Natural killer cell (primary cell): ENCODE measurements at regions not wholly inside any gene's neighbourhood (a gene's known extent, or its start where the extent isn't known, plus 50 kb on each side); places are given as distances from the start of the nearest gene placed in this dataset.

Source experiments
- ATAC-seq, 3 donors: fragments of 150-1000 bp in 2 of 3; fragments of 200-7000 bp in 1 of 3; cut with Tn5 transposase; 1 replicate in 1 of 3; 2 replicates in 2 of 3; pipeline ENCODE4 v1.10.0; 2021; ENCODE audit warnings: mild to moderate bottlenecking in 2 of 3, moderate library complexity in 2 of 3
- DNase-seq, 2 donors: peaks; one replicate each; pipeline versions ENCODE4 v3.0.0 to v3.0.0-alpha.2; 2013 to 2021; ENCODE audit warnings: mixed read lengths in 1 of 2
- H3K27ac ChIP-seq: one replicate; pipeline ENCODE4 v1.5.1; 2013; ENCODE audit warnings: mild to moderate bottlenecking, low read length
- H3K27me3 ChIP-seq: one replicate; pipeline ENCODE4 v1.6.1; 2013; ENCODE audit warnings: low read length; ENCODE audit not compliant: control insufficient read depth, insufficient read depth
- H3K36me3 ChIP-seq: one replicate; pipeline ENCODE4 v1.6.1; 2013; ENCODE audit warnings: low read length; ENCODE audit not compliant: control insufficient read depth, insufficient read depth
- H3K4me1 ChIP-seq: one replicate; pipeline ENCODE4 v1.6.1; 2013; ENCODE audit warnings: low read length; ENCODE audit not compliant: control insufficient read depth, insufficient read depth
- H3K4me3 ChIP-seq: one replicate; pipeline ENCODE4 v1.5.1; 2013; ENCODE audit warnings: low read length
- H3K9me3 ChIP-seq: one replicate; pipeline ENCODE4 v1.6.1; 2013; ENCODE audit warnings: low read length; ENCODE audit not compliant: control insufficient read depth, insufficient read depth
- H3K27ac Mint-ChIP-seq, 2 donors: one replicate each; pipeline ENCODE4 v1.8.0; 2022; ENCODE audit warnings: mild to moderate bottlenecking in 2 of 2, mixed read lengths in 2 of 2, moderate library complexity in 1 of 2
- H3K27me3 Mint-ChIP-seq, 2 donors: one replicate each; pipeline ENCODE4 v1.8.0; 2022; ENCODE audit warnings: low read depth in 2 of 2, mixed read lengths in 2 of 2
- H3K36me3 Mint-ChIP-seq: one replicate; pipeline ENCODE4 v1.8.0; 2022; ENCODE audit warnings: mixed read lengths
- H3K4me1 Mint-ChIP-seq, 2 donors: one replicate each; pipeline ENCODE4 v1.8.0; 2022; ENCODE audit warnings: mixed read lengths in 2 of 2
- H3K4me3 Mint-ChIP-seq: one replicate; pipeline ENCODE4 v1.8.0; 2022; ENCODE audit warnings: mild to moderate bottlenecking, moderate library complexity, mixed read lengths
- H3K9me3 Mint-ChIP-seq, 2 donors: one replicate each; pipeline ENCODE4 v1.8.0; 2022; ENCODE audit warnings: mixed read lengths in 2 of 2
- WGBS: methylation state at CpG from one replicate; pipeline ENCODE4 v1.1.7; 2013; ENCODE audit warnings: missing lambda C conversion rate; ENCODE audit not compliant: insufficient coverage; 5-methylcytosine and 5-hydroxymethylcytosine counted together
- intact Hi-C: fragments of 100-400 bp; cut with micrococcal nuclease; formaldehyde crosslinking; loops from one replicate; pipeline ENCODE4 v1.14.2; 2022
- TF ChIP-seq, protein P1 (sequence below): fragments of 200-600 bp; IDR thresholded peaks from one replicate; pipeline ENCODE4 v1.8.0; 2022; ENCODE audit warnings: antibody characterized with exemption

DNA sequence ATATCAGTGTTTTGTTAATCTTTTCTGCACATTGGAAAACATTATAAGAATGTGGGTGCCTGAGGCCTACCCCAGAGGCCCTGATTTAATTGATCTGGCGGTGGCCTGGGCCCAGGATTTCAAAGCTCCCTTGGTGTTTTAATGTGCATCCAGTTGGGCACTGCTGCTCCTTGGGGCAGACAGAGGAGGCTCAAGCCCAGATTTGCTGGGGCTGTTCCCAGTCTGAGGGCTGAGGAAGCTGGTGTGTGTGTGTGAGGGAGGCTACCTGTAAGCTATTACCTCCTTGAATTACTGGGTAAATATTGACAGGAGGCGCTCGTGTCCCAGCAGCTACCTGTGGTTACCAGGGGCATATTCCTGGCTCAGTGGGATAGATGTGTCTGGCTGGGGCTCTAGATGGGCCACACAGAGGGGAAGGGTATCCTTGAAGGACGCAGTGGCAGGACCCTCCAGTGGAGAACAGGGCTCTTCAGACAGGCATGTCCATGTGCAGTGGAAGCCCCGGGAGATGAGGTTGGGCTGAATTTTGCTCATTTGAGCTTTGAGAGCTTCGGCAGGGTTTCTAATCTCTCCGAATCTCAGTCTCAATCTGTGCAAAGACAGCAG, 975.4 kb upstream of the ZNF722 start:
- Histone ChIP-seq H3K4me1 (no peaks in the 10 kb centered on the region), H3K27me3 (no peaks in the 10 kb centered on the region), H3K9me3 (peaks cover 30% of the 10 kb centered on the region), H3K4me3 (no peak overlapping the region), H3K27ac (no peak overlapping the region), H3K36me3 (no peaks in the 10 kb centered on the region)
- Mint-ChIP-seq H3K9me3 (peaks cover 14 to 22% of the 10 kb centered on the region in 2 donors), H3K4me1 (no peaks in the 10 kb centered on the region), H3K27me3 (no peaks in the 10 kb centered on the region), H3K4me3 (no peak overlapping the region), H3K36me3 (peaks cover 6% of the 10 kb centered on the region), H3K27ac (no peak overlapping the region)
- intact Hi-C loops, result no loop called here
- ATAC-seq (no peak), DNase-seq (no peak)
- TF ChIP-seq, protein P1, sequence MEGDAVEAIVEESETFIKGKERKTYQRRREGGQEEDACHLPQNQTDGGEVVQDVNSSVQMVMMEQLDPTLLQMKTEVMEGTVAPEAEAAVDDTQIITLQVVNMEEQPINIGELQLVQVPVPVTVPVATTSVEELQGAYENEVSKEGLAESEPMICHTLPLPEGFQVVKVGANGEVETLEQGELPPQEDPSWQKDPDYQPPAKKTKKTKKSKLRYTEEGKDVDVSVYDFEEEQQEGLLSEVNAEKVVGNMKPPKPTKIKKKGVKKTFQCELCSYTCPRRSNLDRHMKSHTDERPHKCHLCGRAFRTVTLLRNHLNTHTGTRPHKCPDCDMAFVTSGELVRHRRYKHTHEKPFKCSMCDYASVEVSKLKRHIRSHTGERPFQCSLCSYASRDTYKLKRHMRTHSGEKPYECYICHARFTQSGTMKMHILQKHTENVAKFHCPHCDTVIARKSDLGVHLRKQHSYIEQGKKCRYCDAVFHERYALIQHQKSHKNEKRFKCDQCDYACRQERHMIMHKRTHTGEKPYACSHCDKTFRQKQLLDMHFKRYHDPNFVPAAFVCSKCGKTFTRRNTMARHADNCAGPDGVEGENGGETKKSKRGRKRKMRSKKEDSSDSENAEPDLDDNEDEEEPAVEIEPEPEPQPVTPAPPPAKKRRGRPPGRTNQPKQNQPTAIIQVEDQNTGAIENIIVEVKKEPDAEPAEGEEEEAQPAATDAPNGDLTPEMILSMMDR, result no peak
- 84% methylated on average over 7 of the region's 7 CpGs for WGBS

- H3K4me3 ChIP-seq, result no peak overlapping the region
- Mint-ChIP-seq H3K4me3 (no peak overlapping the region), H3K27ac (no peak overlapping the region), H3K27me3 (no peaks in the 10 kb centered on the region), H3K4me1 (no peaks in the 10 kb centered on the region), H3K36me3 (peaks cover 6% of the 10 kb centered on the region), H3K9me3 (peaks cover 12 to 21% of the 10 kb centered on the region in 2 donors)
- TF ChIP-seq, protein P1, result no peak
- DNase-seq (no peak), ATAC-seq (no peak)
- no peaks in the 10 kb centered on the region for H3K4me1 ChIP-seq
- H3K27ac ChIP-seq, result no peak overlapping the region
- 81% methylated on average over 5 of the region's 5 CpGs for WGBS
- no peaks in the 10 kb centered on the region for H3K27me3 ChIP-seq
- H3K36me3 ChIP-seq, result no peaks in the 10 kb centered on the region
- peaks cover 38% of the 10 kb centered on the region for H3K9me3 ChIP-seq
- intact Hi-C loops, result no loop called here
Observed at GRCh38 chr7:63024446-63024845, 974.2 kb upstream of the ZNF722 start.

GRCh38 chr7:63025815-63026214, 972.8 kb upstream of the ZNF722 start:
- ATAC-seq (no peak), DNase-seq (no peak)
- Mint-ChIP-seq H3K9me3 (peaks cover 12 to 23% of the 10 kb centered on the region in 2 donors), H3K36me3 (peaks cover 6% of the 10 kb centered on the region), H3K27ac (no peak overlapping the region), H3K27me3 (no peaks in the 10 kb centered on the region), H3K4me3 (no peak overlapping the region), H3K4me1 (no peaks in the 10 kb centered on the region)
- 83% methylated on average over 5 of the region's 5 CpGs for WGBS
- no peak overlapping the region for H3K4me3 ChIP-seq
- no peaks in the 10 kb centered on the region for H3K36me3 ChIP-seq
- H3K4me1 ChIP-seq, result no peaks in the 10 kb centered on the region
- no peaks in the 10 kb centered on the region for H3K27me3 ChIP-seq
- intact Hi-C loops, result no loop called here
- TF ChIP-seq, protein P1, result no peak
- H3K9me3 ChIP-seq, result peaks cover 42% of the 10 kb centered on the region
- no peak overlapping the region for H3K27ac ChIP-seq

- H3K9me3 Mint-ChIP-seq, result peaks cover 13 to 23% of the 10 kb centered on the region in 2 donors
- no peak overlapping the region for H3K4me3 ChIP-seq
- H3K27me3 ChIP-seq, result no peaks in the 10 kb centered on the region
- no peak for DNase-seq
- peaks cover 6% of the 10 kb centered on the region for H3K36me3 Mint-ChIP-seq
- intact Hi-C loops, result no loop called here
- no peaks in the 10 kb centered on the region for H3K4me1 Mint-ChIP-seq
- no peaks in the 10 kb centered on the region for H3K27me3 Mint-ChIP-seq
- ATAC-seq, result no peak
- WGBS, result 85% methylated on average over 1 of the region's 5 CpGs
- H3K27ac Mint-ChIP-seq, result no peak overlapping the region
- TF ChIP-seq, protein P1, result no peak
- H3K4me1 ChIP-seq, result no peaks in the 10 kb centered on the region
- H3K4me3 Mint-ChIP-seq, result no peak overlapping the region
- no peaks in the 10 kb centered on the region for H3K36me3 ChIP-seq
- peaks cover 51% of the 10 kb centered on the region for H3K9me3 ChIP-seq
- no peak overlapping the region for H3K27ac ChIP-seq
Observed at GRCh38 chr7:63027075-63027474, 971.6 kb upstream of the ZNF722 start.
